ENCODE measurements at regions not wholly inside any gene's neighbourhood (a gene's known extent, or its start where the extent isn't known, plus 50 kb on each side); places are given as distances from the start of the nearest gene placed in this dataset.

GRCh38 chr16:10277597-10277996 is 95.4 kb upstream of the GRIN2A start:
- TF ChIP-seq CTCF (IDR thresholded peaks at IDR 0.05; ENCODE audit: insufficient read depth, low read length) (no peak), POLR2AphosphoS5 (IDR thresholded peaks at IDR 0.05; ENCODE audit: low read depth) (no peak)
